ENCODE measurements at regions not wholly inside any gene's neighbourhood (a gene's known extent, or its start where the extent isn't known, plus 50 kb on each side); places are given as distances from the start of the nearest gene placed in this dataset.

DNA sequence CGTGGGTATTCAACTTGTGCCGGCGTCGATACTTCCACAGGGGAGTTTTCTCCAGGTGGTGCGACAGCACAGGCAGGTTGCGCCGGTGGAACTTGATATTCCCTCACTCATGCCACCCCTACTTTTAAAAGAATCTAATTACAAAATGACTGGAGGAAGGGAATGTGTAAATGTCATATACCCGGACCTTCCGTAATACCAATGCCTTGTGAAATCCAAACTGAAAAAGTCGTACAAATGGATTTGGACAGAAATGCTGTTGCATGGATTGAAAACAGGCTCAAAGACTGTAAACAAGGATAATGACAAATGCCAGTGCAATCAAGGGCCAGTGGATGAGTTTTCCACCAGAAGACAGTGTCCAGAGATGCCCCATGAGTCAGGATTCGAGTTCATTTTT lies 235.3 kb upstream of the USP25 start:
- TF ChIP-seq, protein P1, sequence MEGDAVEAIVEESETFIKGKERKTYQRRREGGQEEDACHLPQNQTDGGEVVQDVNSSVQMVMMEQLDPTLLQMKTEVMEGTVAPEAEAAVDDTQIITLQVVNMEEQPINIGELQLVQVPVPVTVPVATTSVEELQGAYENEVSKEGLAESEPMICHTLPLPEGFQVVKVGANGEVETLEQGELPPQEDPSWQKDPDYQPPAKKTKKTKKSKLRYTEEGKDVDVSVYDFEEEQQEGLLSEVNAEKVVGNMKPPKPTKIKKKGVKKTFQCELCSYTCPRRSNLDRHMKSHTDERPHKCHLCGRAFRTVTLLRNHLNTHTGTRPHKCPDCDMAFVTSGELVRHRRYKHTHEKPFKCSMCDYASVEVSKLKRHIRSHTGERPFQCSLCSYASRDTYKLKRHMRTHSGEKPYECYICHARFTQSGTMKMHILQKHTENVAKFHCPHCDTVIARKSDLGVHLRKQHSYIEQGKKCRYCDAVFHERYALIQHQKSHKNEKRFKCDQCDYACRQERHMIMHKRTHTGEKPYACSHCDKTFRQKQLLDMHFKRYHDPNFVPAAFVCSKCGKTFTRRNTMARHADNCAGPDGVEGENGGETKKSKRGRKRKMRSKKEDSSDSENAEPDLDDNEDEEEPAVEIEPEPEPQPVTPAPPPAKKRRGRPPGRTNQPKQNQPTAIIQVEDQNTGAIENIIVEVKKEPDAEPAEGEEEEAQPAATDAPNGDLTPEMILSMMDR (IDR thresholded peaks at IDR 0.05), result no peak
- TF ChIP-seq POLR2A (IDR thresholded peaks at IDR 0.05) (no peak), POLR2AphosphoS5 (IDR thresholded peaks at IDR 0.05; ENCODE audit: insufficient read depth in 1 of 2, low read depth in 1 of 2) (no peak)

Data from vagina (tissue), 2 donors.